LNCAP (cell line): ENCODE measurements at regions not wholly inside any gene's neighbourhood (a gene's known extent, or its start where the extent isn't known, plus 50 kb on each side); places are given as distances from the start of the nearest gene placed in this dataset.

Experiments
- CTCF ChIP-seq: fragments of 450-650 bp; IDR thresholded peaks from 2 replicates; pipeline ENCODE4 v1.5.1; 2017; ENCODE audit warnings: mild to moderate bottlenecking

DNA sequence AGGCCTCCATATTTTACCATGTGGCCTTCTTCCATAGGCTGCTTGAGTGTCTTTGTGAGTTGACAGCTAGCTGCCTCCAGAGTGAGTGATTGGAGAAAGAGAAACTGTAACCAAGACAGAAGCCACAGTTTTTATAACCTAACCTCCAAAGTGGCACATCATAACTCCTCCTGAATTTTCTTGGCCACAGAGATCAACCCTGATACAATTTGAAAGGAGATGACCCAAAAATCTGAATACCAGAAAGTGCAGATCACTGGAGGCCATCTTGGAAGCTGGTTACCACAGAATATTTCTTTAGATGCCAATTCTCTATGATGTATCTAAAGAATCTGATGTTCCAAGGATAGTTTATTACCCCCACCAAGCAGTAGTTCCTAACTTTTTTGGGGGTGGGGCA is 254.3 kb upstream of the PDE4D start:
- no peak for TF ChIP-seq CTCF

DNA sequence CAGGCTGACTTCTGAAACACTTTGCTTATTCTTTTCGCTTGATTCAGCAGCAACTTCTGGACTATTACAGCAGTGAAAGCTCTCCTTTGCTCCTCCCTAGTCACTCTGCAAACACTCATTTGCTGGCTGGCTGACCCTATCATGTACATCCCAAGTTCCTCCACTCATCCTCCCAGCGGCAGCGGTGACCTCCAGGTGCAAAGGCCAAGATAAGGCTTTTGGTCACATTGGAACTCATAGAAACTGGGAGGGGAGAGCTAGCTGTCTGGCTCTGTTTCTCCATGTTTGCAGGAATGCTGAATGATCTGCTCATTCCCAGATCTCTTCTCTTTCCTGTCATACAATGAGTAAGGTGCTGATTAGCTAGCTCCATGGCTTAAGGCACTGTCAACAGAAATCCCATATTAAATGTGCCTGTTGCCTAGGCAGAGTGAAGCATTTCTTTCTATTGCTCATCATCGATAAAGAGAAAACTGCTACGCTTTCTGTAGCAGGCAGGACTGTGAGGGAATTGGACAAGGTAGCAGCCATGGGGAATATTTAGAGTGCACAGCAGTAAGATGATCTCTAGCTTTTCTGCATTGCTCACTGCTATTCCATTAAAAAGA is 250.5 kb upstream of the PDE4D start:
- no peak for TF ChIP-seq CTCF

DNA sequence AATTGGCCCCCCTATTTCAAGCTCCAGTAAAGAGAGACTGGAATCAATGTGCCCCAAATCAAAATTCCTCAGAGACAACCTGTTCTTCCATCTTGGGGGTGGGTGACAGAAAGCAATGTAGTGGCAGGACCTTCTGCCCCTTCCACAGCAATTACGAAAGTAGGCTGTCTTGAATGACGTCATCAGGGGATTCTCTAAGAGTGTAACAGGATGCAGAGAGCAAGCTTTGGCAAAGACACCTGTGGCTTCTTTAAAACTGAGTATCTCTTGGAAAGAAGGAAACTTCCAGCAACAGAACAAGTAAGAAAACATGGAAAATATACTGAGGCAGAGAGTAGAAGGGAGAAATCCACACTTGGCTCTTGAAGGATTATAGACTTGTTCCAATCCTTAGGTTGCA is 247.6 kb upstream of the PDE4D start:
- no peak for TF ChIP-seq CTCF

DNA sequence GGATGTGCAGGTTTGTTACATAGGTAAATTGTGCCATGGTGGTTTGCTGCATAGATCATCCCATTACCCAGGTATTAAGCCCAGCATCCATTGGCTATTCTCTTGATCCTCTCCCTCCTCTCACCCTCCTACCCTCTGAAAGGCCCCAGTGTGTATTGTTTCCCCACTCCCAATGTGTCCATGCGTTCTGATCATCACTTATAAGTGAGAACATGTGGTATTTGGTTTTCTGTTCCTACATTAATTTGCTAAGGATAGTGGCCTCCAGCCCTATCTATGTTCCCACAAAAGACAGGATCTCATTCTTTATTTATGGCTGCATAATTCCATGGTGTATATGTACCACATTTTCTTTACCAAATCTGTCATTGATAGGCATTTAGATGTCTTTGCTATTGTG is 243.3 kb upstream of the PDE4D start:
- no peak for TF ChIP-seq CTCF

GRCh38 chr5:60131504-60131903 is 238.0 kb upstream of the PDE4D start:
- TF ChIP-seq CTCF, result no peak

DNA sequence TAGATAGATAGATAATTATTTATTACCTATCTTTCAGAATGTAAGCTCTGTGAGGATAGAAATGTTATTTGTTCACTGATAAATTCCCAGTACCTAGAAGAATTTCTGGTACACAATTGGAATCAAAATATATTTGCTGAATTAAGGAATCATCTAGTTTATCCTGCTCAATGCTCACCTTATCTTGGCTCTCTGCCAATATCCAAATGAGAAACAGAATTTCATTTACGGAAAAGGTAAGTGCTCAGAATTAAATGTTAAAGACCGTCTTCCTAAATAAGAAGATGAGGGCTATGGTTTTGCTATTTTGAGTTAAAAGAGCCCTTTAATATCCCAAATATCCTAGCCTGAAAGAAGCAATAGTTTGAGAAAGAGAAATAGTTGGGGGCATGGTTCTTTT is 232.1 kb upstream of the PDE4D start:
- no peak for TF ChIP-seq CTCF

- no peak for TF ChIP-seq CTCF
These were observed 209.6 kb upstream of the PDE4D start for GRCh38 chr5:60102961-60103693.
